GM13977 (cell line): ENCODE measurements at regions not wholly inside any gene's neighbourhood (a gene's known extent, or its start where the extent isn't known, plus 50 kb on each side); places are given as distances from the start of the nearest gene placed in this dataset.

Experiments
- DNase-seq: peaks from one replicate; pipeline ENCODE4 v3.0.0; 2012; ENCODE audit warnings: low spot score
- in situ Hi-C: fragments of 300-500 bp; cut with MboI; formaldehyde crosslinking; loops from one replicate; pipeline ENCODE4 v1.12.0; 2022; ENCODE audit warnings: low sequenced_read_pairs, low pct_unique_long_range_greater_than_20kb, mixed read lengths, inconsistent platforms; ENCODE audit not compliant: unreplicated experiment
- TF ChIP-seq, protein P1 (sequence below): IDR thresholded peaks from 2 replicates; pipeline ENCODE4 v1.5.1; 2012; ENCODE audit warnings: mild to moderate bottlenecking, control low read depth; ENCODE audit not compliant: insufficient read depth; ENCODE audit errors: extremely low read depth, missing control alignments

- TF ChIP-seq, protein P1, sequence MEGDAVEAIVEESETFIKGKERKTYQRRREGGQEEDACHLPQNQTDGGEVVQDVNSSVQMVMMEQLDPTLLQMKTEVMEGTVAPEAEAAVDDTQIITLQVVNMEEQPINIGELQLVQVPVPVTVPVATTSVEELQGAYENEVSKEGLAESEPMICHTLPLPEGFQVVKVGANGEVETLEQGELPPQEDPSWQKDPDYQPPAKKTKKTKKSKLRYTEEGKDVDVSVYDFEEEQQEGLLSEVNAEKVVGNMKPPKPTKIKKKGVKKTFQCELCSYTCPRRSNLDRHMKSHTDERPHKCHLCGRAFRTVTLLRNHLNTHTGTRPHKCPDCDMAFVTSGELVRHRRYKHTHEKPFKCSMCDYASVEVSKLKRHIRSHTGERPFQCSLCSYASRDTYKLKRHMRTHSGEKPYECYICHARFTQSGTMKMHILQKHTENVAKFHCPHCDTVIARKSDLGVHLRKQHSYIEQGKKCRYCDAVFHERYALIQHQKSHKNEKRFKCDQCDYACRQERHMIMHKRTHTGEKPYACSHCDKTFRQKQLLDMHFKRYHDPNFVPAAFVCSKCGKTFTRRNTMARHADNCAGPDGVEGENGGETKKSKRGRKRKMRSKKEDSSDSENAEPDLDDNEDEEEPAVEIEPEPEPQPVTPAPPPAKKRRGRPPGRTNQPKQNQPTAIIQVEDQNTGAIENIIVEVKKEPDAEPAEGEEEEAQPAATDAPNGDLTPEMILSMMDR: no peak
- no peak for DNase-seq
These were observed 195.9 kb downstream of the ACKR3 start for GRCh38 chr2:236765478-236765877.

DNA sequence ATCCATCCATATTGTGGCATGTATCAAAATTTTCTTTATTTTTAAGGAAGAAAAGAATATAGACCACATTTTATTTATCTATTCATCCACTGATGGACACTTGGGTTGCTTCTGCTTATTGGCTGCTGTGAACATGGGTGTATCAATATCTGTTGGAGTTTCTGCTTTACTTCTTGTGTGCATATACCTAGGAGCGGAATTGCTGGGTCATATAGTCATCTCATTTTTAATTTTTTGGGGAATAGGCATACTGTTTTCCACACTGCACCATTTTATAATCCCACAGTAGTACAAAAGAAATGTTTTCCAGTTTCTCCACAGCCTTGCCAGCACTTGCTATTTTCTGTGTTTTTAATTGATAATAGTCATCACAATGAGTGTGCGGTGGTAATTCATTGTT is 197.2 kb downstream of the ACKR3 start:
- no peak for DNase-seq
- TF ChIP-seq, protein P1: no peak
- in situ Hi-C loops: no loop called here

More at GRCh38 chr2:236765478-236765877, 195.9 kb downstream of the ACKR3 start:
- in situ Hi-C loops: no loop called here

- no peak for DNase-seq
- in situ Hi-C loops: no loop called here
- TF ChIP-seq, protein P1: no peak
These were observed 198.3 kb downstream of the ACKR3 start for GRCh38 chr2:236767941-236768340.

DNA sequence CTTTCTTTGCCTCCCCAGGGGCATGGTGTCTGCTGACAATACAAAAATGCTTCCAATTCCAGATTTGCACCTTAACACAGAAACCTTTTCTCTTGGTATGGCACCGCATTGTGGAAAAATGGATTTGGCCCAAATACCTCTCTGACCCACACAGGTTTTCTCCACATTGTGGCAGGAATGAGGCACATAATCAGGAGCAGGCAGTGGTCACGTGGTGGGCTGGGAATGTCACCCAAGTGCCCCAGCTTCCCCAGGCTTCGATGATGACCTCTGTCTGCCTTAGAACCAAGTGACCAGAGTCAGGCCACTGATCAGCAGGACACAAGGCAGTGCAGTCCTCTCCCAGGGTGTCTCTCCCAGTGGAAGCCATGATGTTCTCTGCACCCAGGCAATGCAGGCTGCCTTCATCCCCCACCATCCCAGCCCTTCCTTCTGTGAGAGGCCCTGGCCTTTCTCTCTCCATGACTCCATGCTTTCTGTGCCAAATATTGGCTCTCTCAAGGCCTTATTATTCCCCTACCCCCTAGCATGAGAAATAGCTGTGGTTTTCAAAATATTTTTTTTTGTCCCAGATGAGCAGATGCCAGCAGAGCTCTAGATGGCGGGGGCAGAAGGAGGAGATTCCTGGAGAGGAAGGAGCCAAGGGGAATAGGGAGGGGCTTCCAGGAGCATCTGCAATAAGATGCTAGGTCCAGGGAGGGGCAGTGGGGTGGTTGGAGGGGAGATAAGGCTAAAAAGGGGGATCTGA is 198.9 kb downstream of the ACKR3 start:
- DNase-seq: no peak
- in situ Hi-C loops: no loop called here
- TF ChIP-seq, protein P1: no peak

DNA sequence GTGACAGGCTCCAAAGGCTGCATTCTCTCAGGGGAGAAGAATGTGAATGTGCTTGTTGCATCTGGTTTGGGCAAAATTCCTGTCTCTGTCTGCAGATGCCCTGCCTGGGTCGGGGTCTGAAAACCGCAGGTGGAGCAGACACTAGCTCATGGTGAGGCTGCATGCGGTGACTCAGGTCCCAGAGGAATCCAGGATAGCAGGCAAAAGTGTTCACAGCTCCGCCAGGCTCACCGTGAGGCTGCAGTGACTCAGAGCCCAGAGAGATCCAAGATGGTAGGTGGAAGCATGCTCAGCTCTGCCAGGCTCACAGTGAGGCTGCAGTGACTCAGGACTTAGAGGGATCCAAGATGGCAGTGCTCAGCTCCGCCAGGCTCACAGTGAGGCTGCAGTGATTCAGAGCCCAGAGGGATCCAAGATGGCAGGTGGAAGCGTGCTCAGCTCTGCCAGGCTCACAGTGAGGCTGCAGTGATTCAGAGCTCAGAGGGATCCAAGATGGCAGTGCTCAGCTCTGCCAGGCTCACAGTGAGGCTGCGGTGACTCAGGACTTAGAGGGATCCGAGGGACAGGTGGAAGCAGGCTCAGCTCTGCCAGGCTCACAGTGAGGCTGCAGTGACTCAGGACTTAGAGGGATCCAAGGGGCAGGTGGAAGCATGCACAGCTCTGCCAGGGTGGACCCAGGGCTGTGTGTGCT is 200.5 kb downstream of the ACKR3 start:
- in situ Hi-C loops: no loop called here
- no peak for DNase-seq
- TF ChIP-seq, protein P1: no peak

DNA sequence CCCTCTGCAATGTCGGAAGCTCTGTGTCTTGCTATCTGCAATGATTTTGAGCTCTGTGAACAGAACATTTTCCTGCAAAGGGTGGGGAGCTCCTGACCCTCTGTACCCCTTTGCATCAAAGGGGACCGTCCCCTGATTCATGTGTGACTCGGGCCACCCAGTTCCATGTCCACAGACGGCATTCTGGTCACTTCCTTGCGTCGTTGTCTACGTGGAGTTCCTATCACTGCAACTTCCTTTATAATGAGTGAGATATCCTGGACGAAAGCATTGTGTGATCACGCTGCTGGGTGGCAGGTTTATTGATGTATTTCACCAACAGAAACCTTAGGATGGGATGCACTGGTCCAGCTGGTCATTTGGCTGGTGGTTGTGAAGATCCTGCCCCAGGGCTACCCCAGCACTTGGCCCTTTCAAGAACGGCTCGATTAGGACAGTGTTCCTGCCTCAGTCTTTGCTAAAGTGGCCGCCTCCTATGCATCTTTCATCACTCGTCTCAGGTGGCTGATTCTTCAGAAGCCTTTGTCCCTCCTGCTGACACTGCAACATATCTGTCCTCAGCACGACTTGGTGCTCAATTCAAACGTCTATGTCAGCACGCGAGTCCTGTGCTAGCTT is 202.7 kb downstream of the ACKR3 start:
- TF ChIP-seq, protein P1: no peak
- DNase-seq: no peak
- in situ Hi-C loops: no loop called here
